Uterus (tissue), 3 donors: ENCODE measurements at regions not wholly inside any gene's neighbourhood (a gene's known extent, or its start where the extent isn't known, plus 50 kb on each side); places are given as distances from the start of the nearest gene placed in this dataset.
"Not testable (repeated sequence)": the region's sequence is repeated elsewhere in the genome, so short reads cannot be mapped to it uniquely, and the experiment has no call there.

Experiments used
- DNase-seq, 2 donors: peaks; one replicate each; pipeline ENCODE4 v3.0.0-alpha.2; 2019 to 2020
- H3K27ac ChIP-seq, 2 donors: fragments of 200-600 bp; sonication (generic); 1 replicate in 1 of 2; 2 replicates in 1 of 2; pipeline ENCODE4 v1.5.1; 2016 to 2018
- H3K27me3 ChIP-seq, 2 donors: fragments of 200-600 bp; sonication (generic); one replicate each; pipeline ENCODE4 v1.5.1; 2018 to 2019; ENCODE audit warnings: control low read depth in 1 of 2
- H3K36me3 ChIP-seq, 2 donors: fragments of 200-600 bp; sonication (generic); one replicate each; pipeline ENCODE4 v1.5.1; 2019; ENCODE audit warnings: control low read depth in 1 of 2
- H3K4me1 ChIP-seq, 2 donors: fragments of 200-600 bp; sonication (generic); one replicate each; pipeline ENCODE4 v1.5.1; 2018 to 2019; ENCODE audit warnings: control low read depth in 1 of 2
- H3K4me3 ChIP-seq, 2 donors: fragments of 200-600 bp; sonication (generic); 1 replicate in 1 of 2; 2 replicates in 1 of 2; pipeline ENCODE4 v1.5.1; 2018 to 2019; ENCODE audit warnings: mild to moderate bottlenecking in 1 of 2
- H3K9me3 ChIP-seq, 2 donors: fragments of 200-600 bp; sonication (generic); one replicate each; pipeline ENCODE4 v1.5.1; 2019; ENCODE audit warnings: control low read depth in 1 of 2
- POLR2A ChIP-seq, 2 donors: fragments of 450-650 bp; IDR thresholded peaks; one replicate each; pipeline ENCODE4 v1.6.1; 2016; ENCODE audit warnings: antibody characterized with exemption in 2 of 2, mild to moderate bottlenecking in 1 of 2, moderate library complexity in 1 of 2
- intact Hi-C: fragments of 100-400 bp; cut with DNase I; formaldehyde crosslinking; loops from one replicate; pipeline ENCODE4 v1.15.1; 2023; ENCODE audit warnings: low total_unique reads
- TF ChIP-seq, protein P1 (sequence below), 4 experiments: fragments of 200-600 bp in 2 of 4; fragments of 450-650 bp in 2 of 4; sonication (generic) in 2 of 4; IDR thresholded peaks; one replicate each; pipeline ENCODE4 v1.5.1; 2016 to 2019; ENCODE audit warnings: antibody characterized with exemption in 4 of 4, mild to moderate bottlenecking in 2 of 4, moderate library complexity in 1 of 4
- donor health status: DM: yes; HTN: yes; CAD: no.

DNA sequence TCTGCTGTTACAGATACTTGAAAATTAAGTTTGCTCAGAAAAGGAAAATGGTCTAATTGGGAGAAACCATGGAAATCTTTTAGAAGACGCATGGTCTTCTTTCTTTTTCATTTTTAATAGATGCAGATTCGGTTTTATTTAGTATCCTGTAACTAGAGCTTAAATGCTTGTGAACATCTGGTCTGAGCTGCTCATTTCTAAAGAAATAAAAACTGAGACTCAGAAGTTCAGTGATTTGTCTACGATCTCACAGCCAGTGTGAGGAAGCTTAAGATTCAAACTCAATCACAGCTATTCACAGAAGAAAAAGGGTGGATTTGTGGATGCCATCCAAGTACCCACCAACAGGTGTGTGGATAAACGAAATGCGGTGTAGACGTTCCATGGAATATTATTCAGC lies 80.0 kb upstream of the TIAM1 start:
- Histone ChIP-seq H3K4me1 (no peaks in the 10 kb centered on the region), H3K4me3 (no peak overlapping the region), H3K27me3 (no peaks in the 10 kb centered on the region), H3K9me3 (no peaks in the 10 kb centered on the region), H3K36me3 (no peaks in the 10 kb centered on the region), H3K27ac (no peak overlapping the region)
- no peak for DNase-seq
- intact Hi-C loops = no loop called here
- no peak for TF ChIP-seq POLR2A (IDR thresholded peaks at IDR 0.05)
- TF ChIP-seq, protein P1, sequence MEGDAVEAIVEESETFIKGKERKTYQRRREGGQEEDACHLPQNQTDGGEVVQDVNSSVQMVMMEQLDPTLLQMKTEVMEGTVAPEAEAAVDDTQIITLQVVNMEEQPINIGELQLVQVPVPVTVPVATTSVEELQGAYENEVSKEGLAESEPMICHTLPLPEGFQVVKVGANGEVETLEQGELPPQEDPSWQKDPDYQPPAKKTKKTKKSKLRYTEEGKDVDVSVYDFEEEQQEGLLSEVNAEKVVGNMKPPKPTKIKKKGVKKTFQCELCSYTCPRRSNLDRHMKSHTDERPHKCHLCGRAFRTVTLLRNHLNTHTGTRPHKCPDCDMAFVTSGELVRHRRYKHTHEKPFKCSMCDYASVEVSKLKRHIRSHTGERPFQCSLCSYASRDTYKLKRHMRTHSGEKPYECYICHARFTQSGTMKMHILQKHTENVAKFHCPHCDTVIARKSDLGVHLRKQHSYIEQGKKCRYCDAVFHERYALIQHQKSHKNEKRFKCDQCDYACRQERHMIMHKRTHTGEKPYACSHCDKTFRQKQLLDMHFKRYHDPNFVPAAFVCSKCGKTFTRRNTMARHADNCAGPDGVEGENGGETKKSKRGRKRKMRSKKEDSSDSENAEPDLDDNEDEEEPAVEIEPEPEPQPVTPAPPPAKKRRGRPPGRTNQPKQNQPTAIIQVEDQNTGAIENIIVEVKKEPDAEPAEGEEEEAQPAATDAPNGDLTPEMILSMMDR (IDR thresholded peaks at IDR 0.05) = no peak

DNA sequence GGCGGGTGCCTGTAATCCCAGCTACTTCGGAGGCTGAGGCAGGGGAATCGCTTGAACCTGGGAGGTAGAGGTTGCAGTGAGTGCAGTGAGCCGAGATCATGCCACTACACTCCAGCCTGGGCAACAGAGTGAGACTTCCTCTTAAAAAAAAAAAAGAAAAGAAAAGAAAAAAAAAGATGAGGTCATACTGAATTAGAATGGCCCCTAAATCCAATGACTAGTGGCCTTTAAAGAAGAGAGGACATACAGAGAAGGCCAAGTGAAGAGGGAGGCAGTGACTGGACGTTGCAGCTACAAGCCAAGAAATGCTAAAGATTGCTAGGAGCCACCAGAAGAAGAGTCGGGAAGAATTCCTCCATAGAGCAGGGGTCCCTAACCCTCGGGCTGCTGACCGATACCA lies 76.9 kb upstream of the TIAM1 start:
- H3K27ac ChIP-seq = no peak overlapping the region
- intact Hi-C loops = no loop called here
- H3K27me3 ChIP-seq = no peaks in the 10 kb centered on the region
- TF ChIP-seq, protein P1 (IDR thresholded peaks at IDR 0.05) = no peak
- no peak for TF ChIP-seq POLR2A (IDR thresholded peaks at IDR 0.05)
- no peak overlapping the region for H3K4me3 ChIP-seq
- no peaks in the 10 kb centered on the region for H3K36me3 ChIP-seq
- H3K4me1 ChIP-seq = no peaks in the 10 kb centered on the region
- DNase-seq = no peak
- no peaks in the 10 kb centered on the region for H3K9me3 ChIP-seq

DNA sequence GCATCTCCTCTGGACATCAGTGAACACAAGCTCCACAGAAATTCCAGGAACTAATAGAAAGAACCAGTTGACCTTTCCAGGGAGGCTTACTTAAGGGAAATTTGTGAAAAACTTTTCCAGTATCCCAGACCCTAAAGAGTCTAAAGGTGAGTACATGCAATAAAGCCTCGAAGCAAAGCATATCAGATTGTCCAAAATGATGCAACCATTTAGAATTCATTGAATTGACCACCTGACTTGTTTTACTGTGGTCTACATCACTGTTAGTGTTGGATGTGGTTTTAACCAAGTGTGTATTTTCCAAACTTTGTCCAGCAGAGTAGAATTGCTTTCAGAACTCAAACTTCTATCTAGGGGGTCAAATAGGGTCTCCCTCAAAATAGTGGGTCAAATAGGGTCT lies 76.3 kb upstream of the TIAM1 start:
- Histone ChIP-seq H3K9me3 (no peaks in the 10 kb centered on the region), H3K4me3 (no peak overlapping the region), H3K4me1 (no peaks in the 10 kb centered on the region), H3K27ac (no peak overlapping the region), H3K27me3 (no peaks in the 10 kb centered on the region), H3K36me3 (no peaks in the 10 kb centered on the region)
- intact Hi-C loops = no loop called here
- no peak for DNase-seq
- TF ChIP-seq, protein P1 (IDR thresholded peaks at IDR 0.05) = no peak
- TF ChIP-seq POLR2A (IDR thresholded peaks at IDR 0.05) = no peak

DNA sequence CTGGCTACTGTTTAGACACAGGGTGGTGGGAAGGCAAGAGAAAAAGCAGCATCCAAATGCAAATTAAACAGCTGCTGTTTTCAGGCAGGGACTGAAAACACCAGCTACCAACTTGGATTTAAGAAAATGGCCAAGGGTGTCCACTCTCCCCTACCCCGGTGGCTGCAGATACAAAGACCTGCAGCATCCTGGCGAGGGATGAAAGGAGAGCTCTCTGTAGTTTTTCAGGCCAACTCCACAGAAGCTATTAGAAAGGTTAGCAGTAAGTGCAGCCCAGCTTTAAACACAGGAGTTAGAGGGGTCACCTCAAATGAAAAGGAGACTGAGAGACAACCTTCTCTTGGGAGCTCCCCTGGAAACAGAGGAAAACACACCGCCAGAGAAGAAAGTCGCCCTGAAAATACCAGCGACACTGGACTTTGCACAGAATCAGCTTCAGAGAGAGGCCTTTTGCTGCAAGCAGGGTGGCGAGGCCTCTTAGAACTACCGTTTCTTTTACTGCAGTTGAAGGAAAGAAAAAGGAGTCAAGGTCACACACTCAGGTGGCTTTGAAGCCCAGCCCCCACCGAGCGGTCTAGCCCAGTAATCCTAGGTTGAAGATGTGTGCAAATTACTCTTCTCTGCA lies 74.4 kb upstream of the TIAM1 start:
- Histone ChIP-seq H3K36me3 (no peaks in the 10 kb centered on the region), H3K27ac (no peak overlapping the region), H3K4me3 (no peak overlapping the region), H3K4me1 (no peaks in the 10 kb centered on the region), H3K27me3 (no peaks in the 10 kb centered on the region), H3K9me3 (no peaks in the 10 kb centered on the region)
- no peak for TF ChIP-seq POLR2A (IDR thresholded peaks at IDR 0.05)
- TF ChIP-seq, protein P1 (IDR thresholded peaks at IDR 0.05) = no peak
- DNase-seq = no peak
- intact Hi-C loops = no loop called here

DNA sequence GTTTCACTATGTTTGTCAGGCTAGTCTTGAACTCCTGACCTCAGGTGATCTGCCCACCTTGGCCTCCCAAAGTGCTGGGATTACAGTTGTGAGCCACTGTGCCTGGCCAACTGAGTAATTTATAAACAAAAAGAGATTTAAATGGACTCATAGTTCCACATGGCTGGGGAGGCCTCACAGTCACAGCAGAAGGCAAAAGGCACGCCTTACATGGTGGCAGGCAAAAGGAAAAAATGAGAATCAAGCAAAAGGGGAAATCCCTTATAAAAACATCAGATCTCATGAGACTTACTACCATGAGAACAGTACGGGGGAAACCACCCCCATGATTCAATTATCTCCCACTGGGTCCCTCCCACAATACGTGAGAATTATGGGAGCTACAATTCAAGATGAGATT lies 73.2 kb upstream of the TIAM1 start:
- H3K27me3 ChIP-seq, H3K9me3 ChIP-seq, H3K4me3 ChIP-seq, H3K36me3 ChIP-seq, H3K4me1 ChIP-seq, H3K27ac ChIP-seq, DNase-seq, intact Hi-C loops: not testable (repeated sequence)

DNA sequence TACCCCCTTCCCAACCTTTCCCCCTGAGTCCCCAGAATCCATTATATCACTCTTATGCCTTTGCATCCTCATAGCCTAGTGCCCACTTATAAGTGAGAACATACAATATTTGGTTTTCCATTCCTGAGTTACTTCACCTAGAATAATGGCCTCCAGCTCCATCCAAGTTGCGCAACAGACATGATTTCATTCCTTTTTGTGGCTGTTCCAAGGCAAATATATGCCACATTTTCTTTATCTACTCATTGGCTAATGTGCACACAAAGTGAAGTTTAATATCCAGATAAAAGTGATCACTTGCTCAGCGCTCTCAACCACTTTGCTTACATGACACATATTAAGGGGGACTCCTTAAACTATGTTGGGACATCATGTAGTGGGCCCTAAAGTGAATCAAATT lies 72.4 kb upstream of the TIAM1 start:
- intact Hi-C loops = no loop called here
- no peak for DNase-seq
- H3K4me1 ChIP-seq = no peaks in the 10 kb centered on the region
- no peak overlapping the region for H3K27ac ChIP-seq
- no peaks in the 10 kb centered on the region for H3K36me3 ChIP-seq
- H3K4me3 ChIP-seq = no peak overlapping the region
- no peaks in the 10 kb centered on the region for H3K9me3 ChIP-seq
- TF ChIP-seq, protein P1 (IDR thresholded peaks at IDR 0.05) = no peak
- no peak for TF ChIP-seq POLR2A (IDR thresholded peaks at IDR 0.05)
- no peaks in the 10 kb centered on the region for H3K27me3 ChIP-seq
